GM18907 (cell line): ENCODE measurements at regions not wholly inside any gene's neighbourhood (a gene's known extent, or its start where the extent isn't known, plus 50 kb on each side); places are given as distances from the start of the nearest gene placed in this dataset.
"Not testable (repeated sequence)": the region's sequence is repeated elsewhere in the genome, so short reads cannot be mapped to it uniquely, and the experiment has no call there.

Experiments
- ATAC-seq: cut with Tn5 transposase; IDR thresholded peaks from one replicate; pipeline ENCODE4 v1.9.1; 2021; ENCODE audit warnings: mild to moderate bottlenecking, moderate library complexity; ENCODE audit not compliant: unreplicated experiment

GRCh38 chr1:199573047-199573446 lies 454.5 kb upstream of the NR5A2 start:
- no peak for ATAC-seq

- no peak for ATAC-seq
Observed at GRCh38 chr1:199574950-199575349, 452.6 kb upstream of the NR5A2 start.

DNA sequence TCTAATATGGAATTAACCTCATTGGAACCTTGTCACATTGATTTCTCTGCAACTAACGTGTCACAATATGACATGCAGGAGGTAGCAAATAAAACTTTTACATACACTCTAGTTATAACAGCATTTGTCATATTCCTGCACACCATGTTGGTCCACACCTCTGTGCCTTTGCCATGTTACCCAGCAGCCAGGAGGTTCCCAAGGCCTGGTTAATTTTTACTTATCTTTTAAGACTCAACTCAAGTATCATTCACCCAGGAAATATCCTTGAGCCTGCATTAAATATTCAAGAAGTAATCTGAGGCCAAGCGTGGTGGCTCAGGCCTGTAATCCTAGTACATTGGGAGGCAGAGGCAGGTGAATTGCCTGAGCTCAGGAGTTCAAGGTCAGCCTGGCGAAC lies 447.2 kb upstream of the NR5A2 start:
- no peak for ATAC-seq

DNA sequence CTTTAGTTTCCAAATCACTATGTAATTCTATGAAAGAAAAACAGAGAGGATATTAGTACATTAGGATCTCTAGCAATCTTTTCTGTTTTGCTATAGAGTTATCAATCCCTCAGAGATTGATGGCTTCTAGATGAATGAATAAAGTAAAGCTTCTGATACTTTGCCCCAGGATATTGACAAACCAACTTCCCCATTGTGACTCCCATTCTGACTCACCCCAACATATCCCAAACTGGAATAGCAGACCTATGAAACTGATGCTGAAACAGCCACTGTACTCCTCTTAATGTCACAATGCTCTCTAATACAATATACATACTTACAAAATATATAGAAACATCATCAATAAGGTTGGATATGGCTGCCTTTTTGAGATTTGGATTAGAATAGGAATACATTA lies 442.1 kb upstream of the NR5A2 start:
- ATAC-seq: no peak

DNA sequence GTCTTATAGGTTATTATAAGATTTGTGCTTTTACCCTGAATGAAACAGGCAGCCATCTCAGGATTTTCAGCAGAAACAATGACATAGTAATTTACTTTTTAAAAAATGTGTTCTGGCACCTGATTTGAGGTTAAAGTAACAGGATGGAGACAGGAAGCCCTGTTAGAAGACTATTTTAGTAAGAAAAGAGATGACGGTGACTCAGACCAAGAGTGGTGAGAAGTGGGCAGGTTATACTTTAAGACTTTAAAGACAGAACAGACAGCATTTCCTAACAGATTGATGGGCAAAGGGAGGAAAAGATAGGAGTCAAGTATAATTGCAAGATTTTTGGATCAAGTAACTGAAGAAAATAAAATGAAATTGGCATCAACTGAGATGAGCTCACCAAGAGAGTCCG lies 436.8 kb upstream of the NR5A2 start:
- ATAC-seq: peak; percentile 92

DNA sequence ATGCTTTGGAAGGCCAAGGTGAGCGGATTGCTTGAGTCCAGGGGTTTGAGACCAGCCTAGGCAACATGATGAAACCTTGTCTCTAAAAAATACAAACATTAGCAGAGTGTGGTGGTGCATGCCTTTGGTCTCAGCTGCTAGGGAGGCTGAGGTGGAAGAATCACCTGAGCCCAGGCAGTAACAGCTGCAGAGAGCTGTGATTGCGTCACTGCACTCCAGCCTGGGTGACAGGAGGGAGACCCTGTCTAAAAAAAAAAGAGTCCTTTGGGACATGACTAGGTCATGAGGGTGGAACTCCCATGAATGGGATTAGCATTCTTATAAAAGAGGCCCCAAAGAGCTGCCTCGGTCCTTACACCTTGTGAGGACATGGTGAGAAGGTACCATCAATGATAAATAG lies 436.0 kb upstream of the NR5A2 start:
- ATAC-seq: no peak

- no peak for ATAC-seq
Observed at GRCh38 chr1:199593475-199593874, 434.0 kb upstream of the NR5A2 start.

- not testable (repeated sequence) for ATAC-seq
Observed at GRCh38 chr1:199596448-199596847, 431.1 kb upstream of the NR5A2 start.

DNA sequence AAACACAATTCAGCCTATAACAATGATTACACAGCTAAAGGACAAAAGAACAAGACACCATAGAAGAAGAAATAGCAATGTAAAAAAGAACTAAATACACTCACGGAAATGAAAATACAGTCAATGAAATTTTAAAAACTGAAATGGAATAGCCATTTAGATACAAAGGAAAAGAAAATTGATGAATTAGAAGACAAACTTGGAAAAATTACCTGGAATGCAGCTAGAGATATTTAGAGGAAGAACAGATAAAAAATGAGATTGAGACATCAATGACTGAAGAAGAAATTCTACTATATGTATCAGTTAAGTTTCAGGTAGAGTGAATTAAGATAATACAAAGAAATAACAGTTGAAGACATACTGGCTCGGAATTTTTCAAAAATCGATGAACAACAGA lies 430.4 kb upstream of the NR5A2 start:
- no peak for ATAC-seq

DNA sequence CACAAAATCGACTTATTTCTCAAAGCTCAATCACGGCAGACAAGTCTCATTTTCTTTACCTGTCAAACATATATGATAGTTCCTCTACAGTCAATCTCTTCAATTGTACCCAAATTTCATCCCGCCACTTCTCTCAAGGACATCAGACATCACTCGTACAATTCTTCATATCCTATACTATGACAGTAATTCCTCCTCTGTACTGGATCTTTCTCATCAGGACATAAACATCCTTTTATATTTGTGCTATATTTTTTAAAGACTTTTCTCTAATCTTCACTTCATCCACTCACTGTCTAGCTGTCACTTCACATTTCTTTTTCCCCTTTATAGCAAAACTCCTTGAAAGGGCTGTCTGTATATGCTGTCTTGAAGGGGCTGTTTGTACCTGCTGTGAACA lies 419.1 kb upstream of the NR5A2 start:
- no peak for ATAC-seq

GRCh38 chr1:199612976-199613774 lies 414.3 kb upstream of the NR5A2 start:
- peak; percentile 56 for ATAC-seq

- ATAC-seq: no peak
Observed at GRCh38 chr1:199616947-199617346, 410.6 kb upstream of the NR5A2 start.

DNA sequence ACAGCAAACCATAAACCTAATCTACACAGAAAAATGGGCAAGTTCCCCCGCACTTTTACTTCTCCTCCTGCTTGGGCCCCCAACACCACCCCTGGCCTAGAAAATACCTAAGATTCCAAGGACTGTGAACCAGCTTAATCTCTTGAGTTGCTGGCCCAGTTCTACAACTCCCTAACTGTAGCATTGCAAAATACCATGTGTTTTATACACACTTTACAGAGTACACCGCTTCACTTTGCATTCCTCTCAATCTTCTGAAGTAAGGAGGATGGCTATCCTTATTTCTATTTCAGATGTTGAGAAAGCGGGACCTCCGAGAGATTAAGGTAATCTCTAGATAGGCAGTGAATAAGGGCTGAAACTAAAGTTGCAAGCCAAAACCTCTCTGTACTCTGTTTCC lies 408.3 kb upstream of the NR5A2 start:
- ATAC-seq: no peak

DNA sequence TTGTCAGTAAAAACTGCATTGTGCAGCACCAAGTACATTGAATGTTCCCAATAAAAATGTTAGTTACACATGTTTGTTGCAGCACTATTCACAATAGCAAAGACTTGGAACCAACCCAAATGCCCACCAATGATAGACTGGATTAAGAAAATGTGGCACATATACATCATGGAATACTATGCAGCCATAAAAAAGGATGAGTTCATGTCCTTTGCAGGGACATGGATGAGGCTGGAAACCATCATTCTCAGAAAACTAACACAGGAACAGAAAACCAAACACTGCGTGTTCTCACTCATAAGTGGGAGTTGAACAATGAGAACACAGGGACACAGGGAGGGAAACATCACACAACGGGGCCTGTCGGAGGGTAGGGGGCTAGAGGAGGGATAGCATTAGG lies 401.3 kb upstream of the NR5A2 start:
- not testable (repeated sequence) for ATAC-seq

- no peak for ATAC-seq
Observed at GRCh38 chr1:199629624-199630023, 397.9 kb upstream of the NR5A2 start.

GRCh38 chr1:199639453-199639852 lies 388.1 kb upstream of the NR5A2 start:
- ATAC-seq: no peak

DNA sequence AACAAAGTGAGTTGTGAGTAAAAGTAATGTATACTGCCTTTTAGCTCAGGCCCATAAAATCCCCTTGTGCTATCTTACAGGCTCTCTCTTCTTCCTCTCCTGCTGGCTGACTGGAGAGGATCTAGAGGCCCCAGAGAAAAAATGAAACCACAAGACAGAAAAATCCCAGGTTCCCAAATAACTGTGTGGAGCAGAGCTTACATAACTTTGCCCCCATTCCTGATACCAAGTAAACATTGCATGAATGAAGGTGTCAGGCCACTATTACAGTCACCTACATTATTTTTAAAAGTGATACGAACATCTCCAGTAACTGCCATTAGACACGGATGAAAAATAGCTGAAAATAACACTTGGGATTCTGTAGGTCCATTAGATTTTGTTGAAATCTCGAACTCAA lies 386.0 kb upstream of the NR5A2 start:
- ATAC-seq: no peak

GRCh38 chr1:199644912-199645311 lies 382.6 kb upstream of the NR5A2 start:
- ATAC-seq: no peak

- ATAC-seq: no peak
Observed at GRCh38 chr1:199646761-199647160, 380.7 kb upstream of the NR5A2 start.

DNA sequence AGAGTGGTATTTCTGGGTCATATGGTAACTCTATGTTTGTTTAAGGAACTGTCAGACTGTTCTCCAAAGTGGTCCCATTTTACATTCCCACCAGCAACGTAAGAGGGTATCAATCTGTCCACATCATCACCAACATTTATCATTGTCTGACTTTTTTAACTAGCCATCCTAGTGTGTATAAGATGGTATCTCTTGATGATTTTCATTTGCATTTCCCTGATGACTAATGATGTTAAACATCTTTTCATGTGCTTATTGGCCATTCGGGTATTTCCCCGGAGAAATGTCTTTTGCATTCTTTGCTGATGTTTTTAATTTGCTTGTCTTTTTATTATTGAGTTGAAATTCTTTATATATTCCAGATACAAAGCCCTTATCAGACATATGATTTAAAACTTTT lies 370.1 kb upstream of the NR5A2 start:
- ATAC-seq: no peak

- no peak for ATAC-seq
Observed at GRCh38 chr1:199660071-199660470, 367.4 kb upstream of the NR5A2 start.

- ATAC-seq: no peak
Observed at GRCh38 chr1:199665371-199665770, 362.1 kb upstream of the NR5A2 start.

DNA sequence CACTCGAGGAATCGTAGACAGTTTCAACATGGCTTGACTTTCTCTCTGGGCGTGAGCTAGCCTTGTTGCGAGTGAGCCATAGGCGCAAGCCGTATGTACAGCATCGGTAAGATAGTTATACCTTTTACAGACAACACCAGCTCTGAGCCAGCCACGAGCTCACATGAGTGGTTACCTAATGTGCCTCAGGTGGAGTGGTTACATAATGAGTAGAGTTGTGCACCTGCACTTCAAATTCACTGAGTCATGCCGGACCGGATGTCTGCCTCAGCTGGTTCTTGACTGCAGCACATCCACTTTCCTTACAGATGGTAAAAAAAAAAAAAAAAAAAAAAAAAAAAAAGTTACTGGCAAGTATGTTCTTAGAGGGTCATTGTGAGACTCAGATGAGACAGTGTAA lies 360.4 kb upstream of the NR5A2 start:
- ATAC-seq: no peak
